Fibroblast of peridontal ligament (primary cell): ENCODE measurements at regions not wholly inside any gene's neighbourhood (a gene's known extent, or its start where the extent isn't known, plus 50 kb on each side); places are given as distances from the start of the nearest gene placed in this dataset.

ENCODE experiments used
- DNase-seq: peaks from one replicate; pipeline ENCODE4 v3.0.0-alpha.2; 2010; ENCODE audit errors: extremely low read depth

DNA sequence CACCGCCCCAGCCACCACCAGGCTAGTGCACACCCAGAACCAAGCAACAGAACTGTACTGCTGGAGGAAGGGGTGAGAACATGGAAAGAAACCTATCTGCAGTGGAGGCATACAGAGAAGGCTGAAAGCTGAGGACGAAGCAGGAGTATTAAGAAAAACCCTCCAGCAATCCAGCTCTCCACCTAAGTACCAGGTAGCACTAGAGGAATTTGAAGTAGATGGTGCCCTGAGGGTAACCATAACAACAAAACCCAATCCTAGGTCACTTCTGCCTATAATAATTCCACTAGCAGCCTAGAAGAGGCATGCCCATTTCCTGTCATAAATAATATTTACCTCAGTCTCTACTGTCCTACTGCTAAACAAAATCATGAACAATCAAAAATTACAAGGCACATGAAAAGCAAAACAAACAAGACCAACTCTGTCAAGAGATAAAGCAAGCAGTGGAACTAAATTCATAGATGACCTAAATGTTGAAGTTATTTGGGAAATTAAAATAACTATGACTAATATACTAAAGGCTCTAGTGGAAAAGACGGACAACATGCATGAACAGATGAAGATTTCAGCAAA lies 51.1 kb downstream of the HYCC1 start:
- DNase-seq, result no peak

- DNase-seq, result no peak
These were observed 55.2 kb downstream of the HYCC1 start for GRCh38 chr7:22958742-22959141.

GRCh38 chr7:22954251-22954650 lies 59.7 kb downstream of the HYCC1 start:
- no peak for DNase-seq

- DNase-seq, result no peak
These were observed 61.5 kb downstream of the HYCC1 start for GRCh38 chr7:22952306-22953015.

DNA sequence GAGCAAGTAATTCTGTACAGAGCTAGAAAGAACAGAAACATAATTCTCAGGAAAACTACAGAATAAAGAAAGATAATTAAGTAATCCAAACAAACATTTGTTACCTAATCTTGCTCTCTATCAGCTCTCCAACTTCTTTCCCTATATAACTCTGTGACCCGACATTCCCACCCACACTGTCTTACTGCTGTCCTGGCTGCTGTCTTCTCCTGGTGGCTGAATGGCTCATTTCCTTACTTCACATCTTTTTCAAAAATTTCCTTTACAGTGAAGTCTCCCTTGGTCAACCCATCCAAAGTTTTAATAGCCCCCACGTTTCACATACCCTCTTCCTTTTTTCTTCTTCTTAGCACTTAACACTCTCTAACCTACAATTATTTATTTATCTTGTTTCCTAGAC lies 64.0 kb downstream of the HYCC1 start:
- no peak for DNase-seq

DNA sequence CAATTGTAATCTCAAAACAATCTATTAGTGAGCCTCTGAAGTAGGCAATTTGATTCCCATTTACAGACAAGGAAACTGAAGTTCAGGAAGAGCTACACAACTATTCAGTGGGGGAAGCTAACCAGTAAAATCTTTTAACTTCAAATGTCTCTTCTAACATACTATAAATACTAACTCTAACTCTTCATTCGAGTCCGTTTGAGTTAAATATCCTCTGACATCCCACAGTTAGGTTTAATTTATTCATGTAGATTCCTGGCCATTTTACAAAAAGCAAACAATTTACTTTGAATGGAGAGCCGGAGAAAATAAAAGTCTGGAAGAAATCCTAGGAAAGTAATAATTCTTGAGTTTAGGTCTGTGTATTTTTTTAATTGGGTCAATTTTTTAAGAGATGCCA lies 64.7 kb downstream of the HYCC1 start:
- no peak for DNase-seq

DNA sequence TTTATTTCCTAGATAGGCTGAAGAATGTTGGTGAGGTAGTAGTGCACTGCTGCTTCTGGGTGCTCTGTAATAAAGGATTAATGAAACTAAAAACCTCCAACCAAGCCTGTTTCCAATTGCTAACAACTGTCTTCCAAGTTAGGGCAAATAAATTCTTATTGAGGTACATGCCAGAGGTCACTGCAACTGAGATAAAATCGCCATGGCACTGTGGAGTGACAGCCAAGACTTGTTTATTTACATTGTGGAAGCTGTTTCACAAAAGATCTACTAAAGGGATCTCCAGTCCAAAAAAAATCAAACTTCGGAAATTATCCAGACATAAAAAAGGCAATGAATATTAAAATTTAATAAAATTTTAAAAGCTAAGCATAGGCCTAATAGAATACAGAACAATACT lies 65.2 kb downstream of the HYCC1 start:
- DNase-seq, result no peak

GRCh38 chr7:22945584-22945983 lies 68.3 kb downstream of the HYCC1 start:
- peak; percentile 71 for DNase-seq

GRCh38 chr7:22944510-22944909 lies 69.4 kb downstream of the HYCC1 start:
- peak; percentile 88 for DNase-seq

- DNase-seq, result peak; percentile 58
These were observed 69.9 kb downstream of the HYCC1 start for GRCh38 chr7:22944022-22944421.

GRCh38 chr7:22942191-22942590 lies 71.7 kb downstream of the HYCC1 start:
- DNase-seq, result no peak

GRCh38 chr7:22939842-22940241 lies 74.1 kb downstream of the HYCC1 start:
- DNase-seq, result no peak

DNA sequence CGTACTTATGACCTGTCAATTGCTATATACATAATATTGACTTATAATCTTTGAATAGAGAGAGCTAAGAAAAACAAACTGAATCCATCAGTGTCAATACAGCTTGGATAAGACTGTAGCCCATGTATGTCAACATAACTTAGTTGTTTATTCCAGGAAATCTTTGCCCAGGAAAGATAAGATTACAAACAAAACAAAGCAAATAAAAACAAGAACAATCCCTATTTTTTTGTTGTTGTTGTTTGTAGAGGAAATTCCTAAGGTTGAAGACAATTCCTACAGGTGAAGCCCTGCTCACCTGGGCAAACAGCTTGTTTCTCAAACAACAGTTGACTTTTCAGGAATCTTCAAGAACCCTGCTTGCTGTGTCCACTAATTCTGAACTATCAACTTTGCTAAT lies 76.0 kb downstream of the HYCC1 start:
- DNase-seq, result no peak

DNA sequence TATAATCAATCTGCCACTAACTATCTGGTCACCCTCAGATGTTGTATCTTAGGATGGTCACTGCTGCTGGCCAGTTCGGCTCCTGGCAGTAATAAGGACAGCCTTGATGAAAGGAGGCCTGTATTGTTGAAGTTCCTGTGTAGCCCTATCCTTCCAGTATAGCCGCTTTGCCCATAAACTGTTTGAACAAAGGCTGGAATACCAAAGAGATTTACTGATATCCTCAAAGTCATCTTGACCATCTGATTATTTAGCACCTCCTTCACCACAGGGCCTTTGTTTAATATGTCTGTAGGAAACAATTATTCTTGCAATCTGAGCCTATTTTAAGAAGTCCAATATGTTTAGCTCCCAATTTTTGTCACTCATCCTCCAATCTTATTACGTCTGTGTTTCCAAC lies 77.7 kb downstream of the HYCC1 start:
- DNase-seq, result no peak

GRCh38 chr7:22935269-22935668 lies 78.7 kb downstream of the HYCC1 start:
- peak; percentile 45 for DNase-seq

DNA sequence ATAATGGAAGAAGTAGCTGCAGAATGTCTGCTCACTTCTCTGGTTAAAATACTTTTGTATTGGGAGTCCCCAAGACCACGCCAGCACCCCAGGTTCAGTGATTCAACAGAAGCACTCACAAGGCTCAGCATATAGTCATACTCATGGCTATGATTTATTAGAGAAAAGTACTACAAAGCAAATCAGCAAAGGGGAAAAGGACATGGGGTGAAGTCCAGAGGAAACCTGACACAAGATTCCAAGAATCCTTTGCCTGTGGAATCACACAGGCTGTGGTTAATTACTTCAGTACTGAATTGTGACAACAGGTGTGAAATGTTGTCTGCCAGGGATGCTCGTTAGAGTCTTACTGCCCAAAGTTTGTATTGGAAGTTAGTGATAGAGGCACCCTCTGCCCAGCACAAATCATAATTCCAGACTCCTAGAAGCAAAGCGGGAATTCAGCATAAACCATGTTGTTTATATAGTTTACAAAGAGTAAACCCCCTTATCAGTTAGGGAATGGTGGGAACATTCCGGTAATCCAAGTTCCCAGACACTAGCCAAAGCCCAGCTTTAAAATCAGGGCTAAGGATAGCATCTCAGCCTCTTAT lies 79.4 kb downstream of the HYCC1 start:
- no peak for DNase-seq

- DNase-seq, result no peak
These were observed 79.9 kb downstream of the HYCC1 start for GRCh38 chr7:22934023-22934422.

- no peak for DNase-seq
These were observed 81.0 kb downstream of the HYCC1 start for GRCh38 chr7:22932896-22933295.

DNA sequence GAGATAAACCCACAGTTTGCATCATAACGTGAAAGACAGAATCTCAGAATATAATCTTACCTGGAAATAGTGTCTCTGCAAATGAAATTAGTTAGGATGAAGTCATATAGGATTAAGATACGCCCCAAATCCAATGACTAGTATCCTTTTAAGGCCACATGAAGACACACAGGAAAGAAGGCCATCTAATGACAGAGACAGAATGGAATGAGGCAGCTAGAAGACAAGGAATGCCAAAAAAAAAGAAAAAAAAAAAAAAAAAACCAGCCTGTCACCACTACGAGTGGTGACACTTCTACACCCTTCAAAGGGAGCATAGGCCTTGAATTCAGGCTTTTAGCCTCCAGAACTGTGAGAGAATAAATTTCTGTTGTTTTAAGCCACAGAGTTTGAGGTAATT lies 82.9 kb downstream of the HYCC1 start:
- DNase-seq, result no peak

- DNase-seq, result no peak
These were observed 91.6 kb downstream of the HYCC1 start for GRCh38 chr7:22922307-22922706.

DNA sequence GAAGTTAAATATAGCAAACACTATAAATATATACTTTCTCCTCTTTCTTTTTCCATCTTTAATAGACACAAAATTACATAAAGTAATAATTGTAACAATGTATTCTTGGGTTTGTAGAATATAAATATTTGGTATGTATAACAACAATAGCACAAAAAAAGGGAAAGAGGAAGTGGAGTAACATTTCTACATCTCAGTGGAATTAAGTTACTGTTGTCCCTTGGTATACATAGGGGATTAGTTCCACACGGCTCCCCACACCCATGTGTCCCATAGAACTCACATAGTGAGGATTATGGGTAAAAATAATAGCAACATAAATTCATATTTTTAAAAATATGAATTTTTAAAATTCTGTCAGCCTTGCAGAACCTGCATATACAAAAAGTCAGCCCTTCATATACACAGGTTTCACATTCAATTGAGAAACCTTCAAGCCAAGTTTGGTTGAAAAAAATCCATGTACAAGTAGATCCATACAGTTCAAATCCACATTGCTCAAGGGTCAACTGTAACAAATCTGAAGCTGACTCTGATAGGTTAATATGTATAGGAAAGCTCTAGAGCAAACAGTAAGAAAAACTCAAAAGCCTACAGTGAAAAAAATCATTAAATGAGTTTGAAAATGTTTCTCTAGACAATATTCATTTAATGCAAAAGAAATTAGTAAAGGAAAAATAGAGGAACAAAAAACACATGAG lies 92.4 kb downstream of the HYCC1 start:
- DNase-seq, result no peak

GRCh38 chr7:22920672-22921071 lies 93.3 kb downstream of the HYCC1 start:
- peak; percentile 50 for DNase-seq

- no peak for DNase-seq
These were observed 90.5 kb upstream of the TOMM7 start for GRCh38 chr7:22913158-22913557.
